Caco-2 (cell line): ENCODE measurements at regions not wholly inside any gene's neighbourhood (a gene's known extent, or its start where the extent isn't known, plus 50 kb on each side); places are given as distances from the start of the nearest gene placed in this dataset.

ENCODE experiments used
- BruUV-seq: library from RNA; stranded (reverse); fragments of 400-500 nt; replicated peaks from 2 replicates; lab custom pipeline; 2021; lab: Mats Ljungman, UMichigan
- CTCF ChIA-PET: fragments of 300-600 bp; sonication (Branson Sonifier 250); formaldehyde crosslinking; loops from one replicate; lab custom pipeline; 2022; ENCODE audit warnings: antibody characterized with exemption; lab: Charles Lee
- POLR2A ChIA-PET: fragments of 300-600 bp; sonication (Branson Sonifier 250); formaldehyde crosslinking; loops from one replicate; lab custom pipeline; 2022; ENCODE audit warnings: antibody characterized with exemption; lab: Charles Lee
- DNase-seq, 2 experiments: peaks; one replicate each; pipeline versions ENCODE4 v3.0.0 to v3.0.0-alpha.2; 2020 to 2022
- H3K27me3 ChIP-seq: replicated peaks from 2 replicates; pipeline ENCODE4 v1.6.0; 2011; ENCODE audit warnings: low read length; ENCODE audit not compliant: control insufficient read depth, insufficient read depth
- H3K36me3 ChIP-seq: 2 replicates; pipeline ENCODE4 v1.5.1; 2011; ENCODE audit warnings: low read length; ENCODE audit not compliant: control insufficient read depth, insufficient read depth
- H3K4me1 ChIP-seq: fragments of 250-450 bp; sonication (Bioruptor Pico); 2 replicates; pipeline ENCODE4 v1.5.1; 2020; ENCODE audit warnings: mild to moderate bottlenecking
- H3K4me3 ChIP-seq: 2 replicates; pipeline ENCODE4 v1.5.1; 2011; ENCODE audit warnings: low read depth, mild to moderate bottlenecking, control low read depth, low read length
- H3K9me3 ChIP-seq: fragments of 250-450 bp; sonication (Bioruptor Pico); 2 replicates; pipeline ENCODE4 v1.5.1; 2020; ENCODE audit warnings: mild to moderate bottlenecking, moderate library complexity
- H3K27ac Mint-ChIP-seq: one replicate; pipeline ENCODE4 v1.8.0; 2022; ENCODE audit warnings: mixed read lengths; ENCODE audit not compliant: unreplicated experiment
- H3K27me3 Mint-ChIP-seq: one replicate; pipeline ENCODE4 v1.8.0; 2022; ENCODE audit warnings: mixed read lengths; ENCODE audit not compliant: insufficient read depth, unreplicated experiment
- H3K36me3 Mint-ChIP-seq: one replicate; pipeline ENCODE4 v1.8.0; 2022; ENCODE audit warnings: mild to moderate bottlenecking, mixed read lengths; ENCODE audit not compliant: insufficient read depth, unreplicated experiment
- H3K4me1 Mint-ChIP-seq: one replicate; pipeline ENCODE4 v1.8.0; 2022; ENCODE audit warnings: low read depth, mixed read lengths; ENCODE audit not compliant: unreplicated experiment
- H3K4me3 Mint-ChIP-seq: one replicate; pipeline ENCODE4 v1.8.0; 2022; ENCODE audit warnings: mild to moderate bottlenecking, moderate library complexity, mixed read lengths; ENCODE audit not compliant: unreplicated experiment
- H3K9me3 Mint-ChIP-seq: one replicate; pipeline ENCODE4 v1.8.0; 2022; ENCODE audit warnings: mixed read lengths; ENCODE audit not compliant: unreplicated experiment
- CTCF ChIP-seq, 2 experiments: fragments of 200-600 bp in 1 of 2; IDR thresholded peaks; 1 replicate in 1 of 2; 2 replicates in 1 of 2; pipeline versions ENCODE4 v1.5.1 to v1.8.0; 2011 to 2022; ENCODE audit warnings: antibody characterized with exemption in 1 of 2, control low read depth in 1 of 2, inconsistent platforms in 1 of 2, low read depth in 1 of 2, low read length in 1 of 2, mild to moderate bottlenecking in 1 of 2, moderate library complexity in 1 of 2; ENCODE audit not compliant: insufficient read depth in 1 of 2, severe bottlenecking in 1 of 2, unreplicated experiment in 1 of 2
- intact Hi-C: fragments of 100-400 bp; cut with micrococcal nuclease; formaldehyde crosslinking; loops from one replicate; pipeline ENCODE4 v1.10.0; 2022; ENCODE audit not compliant: unreplicated experiment

GRCh38 chr10:21272643-21273399 lies 252.7 kb downstream of the SKIDA1 start:
- intact Hi-C loops: loop anchor here (5.0 to 10.0 kb wide), 2 partner anchors 176 to 362 kb away; no protein-coding TSS in a partner anchor
- TF ChIP-seq CTCF (IDR thresholded peaks at IDR 0.05; ENCODE audit: insufficient read depth in 1 of 2, low read depth in 1 of 2, low read length in 1 of 2, severe bottlenecking in 1 of 2, unreplicated experiment in 1 of 2): no peak
- BruUV-seq: no TSS peak
- Mint-ChIP-seq H3K9me3 (peaks cover 11% of the 10 kb centered on the region), H3K4me1 (peaks cover 7% of the 10 kb centered on the region), H3K36me3 (no peaks in the 10 kb centered on the region), H3K27me3 (no peaks in the 10 kb centered on the region), H3K4me3 (no peak overlapping the region), H3K27ac (no peak overlapping the region)
- no peaks in the 10 kb centered on the region for H3K36me3 ChIP-seq
- H3K9me3 ChIP-seq: peaks cover 3% of the 10 kb centered on the region; the same call in 1 of the 2 replicates
- H3K4me1 ChIP-seq: no peaks in the 10 kb centered on the region
- no peaks in the 10 kb centered on the region for H3K27me3 ChIP-seq
- H3K4me3 ChIP-seq: no peak overlapping the region
- DNase-seq: no peak
- ChIA-PET POLR2A (no interaction called here), CTCF (interaction anchor here (0.5 to 1.8 kb wide), 3 partner anchors 194 to 244 kb away, joined by 3 to 6 read pairs (median 3); no protein-coding TSS in a partner anchor)

- DNase-seq: no peak
- Histone ChIP-seq H3K36me3 (no peaks in the 10 kb centered on the region), H3K4me3 (no peak overlapping the region), H3K4me1 (no peaks in the 10 kb centered on the region), H3K9me3 (peaks cover 3% of the 10 kb centered on the region; the same call in 1 of the 2 replicates), H3K27me3 (no peaks in the 10 kb centered on the region)
- POLR2A ChIA-PET: no interaction called here
- TF ChIP-seq CTCF (IDR thresholded peaks at IDR 0.05; ENCODE audit: insufficient read depth in 1 of 2, low read depth in 1 of 2, low read length in 1 of 2, severe bottlenecking in 1 of 2, unreplicated experiment in 1 of 2): no peak
- peaks cover 7% of the 10 kb centered on the region for H3K4me1 Mint-ChIP-seq
- H3K27ac Mint-ChIP-seq: no peak overlapping the region
- CTCF ChIA-PET: interaction anchor here (0.5 to 1.9 kb wide), 2 partner anchors 119 to 192 kb away, joined by 3 to 5 read pairs; no protein-coding TSS in a partner anchor
- H3K9me3 Mint-ChIP-seq: peaks cover 11% of the 10 kb centered on the region
- H3K4me3 Mint-ChIP-seq: no peak overlapping the region
- H3K36me3 Mint-ChIP-seq: no peaks in the 10 kb centered on the region
- intact Hi-C loops: loop anchor here (1.0 to 10.0 kb wide), 5 partner anchors 96 to 413 kb away; no protein-coding TSS in a partner anchor
- no peaks in the 10 kb centered on the region for H3K27me3 Mint-ChIP-seq
- no TSS peak for BruUV-seq
These were observed 254.5 kb downstream of the SKIDA1 start for GRCh38 chr10:21270976-21271375.

GRCh38 chr10:21269289-21269688 lies 256.2 kb downstream of the SKIDA1 start:
- Mint-ChIP-seq H3K27ac (no peak overlapping the region), H3K4me3 (no peak overlapping the region), H3K36me3 (no peaks in the 10 kb centered on the region), H3K27me3 (no peaks in the 10 kb centered on the region), H3K9me3 (peaks cover 11% of the 10 kb centered on the region), H3K4me1 (no peaks in the 10 kb centered on the region)
- intact Hi-C loops: no loop called here
- POLR2A ChIA-PET: no interaction called here
- DNase-seq: no peak
- H3K9me3 ChIP-seq: peaks cover 8% of the 10 kb centered on the region; the same call in 1 of the 2 replicates
- H3K4me3 ChIP-seq: no peak overlapping the region
- no peaks in the 10 kb centered on the region for H3K27me3 ChIP-seq
- CTCF ChIA-PET: interaction anchor here (0.6 to 0.7 kb wide), 3 partner anchors 27 to 104 kb away, joined by 3 to 5 read pairs (median 4); no protein-coding TSS in a partner anchor
- H3K4me1 ChIP-seq: peaks cover 6% of the 10 kb centered on the region
- TF ChIP-seq CTCF (IDR thresholded peaks at IDR 0.05; ENCODE audit: insufficient read depth in 1 of 2, low read depth in 1 of 2, low read length in 1 of 2, severe bottlenecking in 1 of 2, unreplicated experiment in 1 of 2): no peak
- no TSS peak for BruUV-seq
- H3K36me3 ChIP-seq: no peaks in the 10 kb centered on the region
